ENCODE measurements at regions not wholly inside any gene's neighbourhood (a gene's known extent, or its start where the extent isn't known, plus 50 kb on each side); places are given as distances from the start of the nearest gene placed in this dataset.
"Not testable (repeated sequence)": the region's sequence is repeated elsewhere in the genome, so short reads cannot be mapped to it uniquely, and the experiment has no call there.

- no peak for DNase-seq (ENCODE audit: low read depth in 2 of 3, low spot score in 2 of 3)
Observed at GRCh38 chr6:141884850-141885249, 247.9 kb upstream of the GJE1 start.

GRCh38 chr6:141878686-141879085, 254.0 kb upstream of the GJE1 start:
- DNase-seq (ENCODE audit: low read depth in 2 of 3, low spot score in 2 of 3) = no peak

- DNase-seq (ENCODE audit: low read depth in 2 of 3, low spot score in 2 of 3) = no peak
Observed at GRCh38 chr6:141877275-141877983, 255.3 kb upstream of the GJE1 start.

GRCh38 chr6:141874930-141875602, 257.7 kb upstream of the GJE1 start:
- no peak for DNase-seq (ENCODE audit: low read depth in 2 of 3, low spot score in 2 of 3)

GRCh38 chr6:141869509-141869908, 263.2 kb upstream of the GJE1 start:
- not testable (repeated sequence) for DNase-seq (ENCODE audit: low read depth in 2 of 3, low spot score in 2 of 3)

GRCh38 chr6:141867767-141868166, 265.0 kb upstream of the GJE1 start:
- no peak for DNase-seq (ENCODE audit: low read depth in 2 of 3, low spot score in 2 of 3)

GRCh38 chr6:141866731-141867497, 265.8 kb upstream of the GJE1 start:
- no peak for DNase-seq (ENCODE audit: low read depth in 2 of 3, low spot score in 2 of 3)

GRCh38 chr6:141851063-141851462, 281.7 kb upstream of the GJE1 start:
- no peak for DNase-seq (ENCODE audit: low read depth in 2 of 3, low spot score in 2 of 3)

- no peak for DNase-seq (ENCODE audit: low read depth in 2 of 3, low spot score in 2 of 3)
Observed at GRCh38 chr6:141848029-141848890, 284.5 kb upstream of the GJE1 start.

- DNase-seq (ENCODE audit: low read depth in 2 of 3, low spot score in 2 of 3) = no peak
Observed at GRCh38 chr6:141846639-141847038, 286.1 kb upstream of the GJE1 start.

- no peak for DNase-seq (ENCODE audit: low read depth in 2 of 3, low spot score in 2 of 3)
Observed at GRCh38 chr6:141843178-141843834, 289.4 kb upstream of the GJE1 start.

GRCh38 chr6:141833001-141833655, 299.6 kb upstream of the GJE1 start:
- DNase-seq (ENCODE audit: low read depth in 2 of 3, low spot score in 2 of 3) = no peak

GRCh38 chr6:141830530-141830929, 302.2 kb upstream of the GJE1 start:
- no peak for DNase-seq (ENCODE audit: low read depth in 2 of 3, low spot score in 2 of 3)

GRCh38 chr6:141829566-141830360, 303.0 kb upstream of the GJE1 start:
- DNase-seq (ENCODE audit: low read depth in 2 of 3, low spot score in 2 of 3) = no peak

GRCh38 chr6:141824350-141824749, 308.4 kb upstream of the GJE1 start:
- no peak for DNase-seq (ENCODE audit: low read depth in 2 of 3, low spot score in 2 of 3)

- not testable (repeated sequence) for DNase-seq (ENCODE audit: low read depth in 2 of 3, low spot score in 2 of 3)
Observed at GRCh38 chr6:141815039-141815438, 317.7 kb upstream of the GJE1 start.

- DNase-seq (ENCODE audit: low read depth in 2 of 3, low spot score in 2 of 3) = no peak
Observed at GRCh38 chr6:141809901-141810300, 322.8 kb upstream of the GJE1 start.

GRCh38 chr6:141808662-141809061, 324.1 kb upstream of the GJE1 start:
- DNase-seq (ENCODE audit: low read depth in 2 of 3, low spot score in 2 of 3) = no peak

GRCh38 chr6:141800973-141801372, 331.8 kb upstream of the GJE1 start:
- not testable (repeated sequence) for DNase-seq (ENCODE audit: low read depth in 2 of 3, low spot score in 2 of 3)
